GM19099 (cell line): ENCODE measurements at regions not wholly inside any gene's neighbourhood (a gene's known extent, or its start where the extent isn't known, plus 50 kb on each side); places are given as distances from the start of the nearest gene placed in this dataset.

Experiments
- POLR2A ChIP-seq: IDR thresholded peaks from 3 replicates; pipeline ENCODE4 v1.6.1; 2011; ENCODE audit warnings: low read depth; ENCODE audit not compliant: insufficient read length; ENCODE audit errors: extremely low read depth

GRCh38 chr15:62647843-62648505 lies 394.6 kb upstream of the TPM1 start:
- no peak for TF ChIP-seq POLR2A

GRCh38 chr15:62648954-62649353 lies 393.6 kb upstream of the TPM1 start:
- TF ChIP-seq POLR2A = no peak

- no peak for TF ChIP-seq POLR2A
Measured at GRCh38 chr15:62649793-62650420, 392.6 kb upstream of the TPM1 start.

GRCh38 chr15:62653122-62653521 lies 389.4 kb upstream of the TPM1 start:
- no peak for TF ChIP-seq POLR2A

GRCh38 chr15:62656071-62656470 lies 386.5 kb upstream of the TPM1 start:
- no peak for TF ChIP-seq POLR2A

GRCh38 chr15:62658498-62658897 lies 384.0 kb upstream of the TPM1 start:
- TF ChIP-seq POLR2A = no peak

GRCh38 chr15:62663547-62663946 lies 379.0 kb upstream of the TPM1 start:
- no peak for TF ChIP-seq POLR2A

- no peak for TF ChIP-seq POLR2A
Measured at GRCh38 chr15:62665449-62665848, 377.1 kb upstream of the TPM1 start.

- no peak for TF ChIP-seq POLR2A
Measured at GRCh38 chr15:62666046-62666445, 376.5 kb upstream of the TPM1 start.

- no peak for TF ChIP-seq POLR2A
Measured at GRCh38 chr15:62672268-62672667, 370.3 kb upstream of the TPM1 start.

GRCh38 chr15:62676891-62677290 lies 365.7 kb upstream of the TPM1 start:
- TF ChIP-seq POLR2A = no peak

GRCh38 chr15:62681939-62682896 lies 360.3 kb upstream of the TPM1 start:
- no peak for TF ChIP-seq POLR2A

GRCh38 chr15:62684123-62684808 lies 358.3 kb upstream of the TPM1 start:
- no peak for TF ChIP-seq POLR2A

- no peak for TF ChIP-seq POLR2A
Measured at GRCh38 chr15:62691008-62691407, 351.5 kb upstream of the TPM1 start.

GRCh38 chr15:62697636-62698035 lies 344.9 kb upstream of the TPM1 start:
- no peak for TF ChIP-seq POLR2A
